Upper lobe of left lung (tissue), 6 donors: ENCODE measurements at regions not wholly inside any gene's neighbourhood (a gene's known extent, or its start where the extent isn't known, plus 50 kb on each side); places are given as distances from the start of the nearest gene placed in this dataset.
A peak's percentile ranks its signal among the peaks of the same experiment; 100 is the strongest.

Experiments used
- ATAC-seq, 2 donors: fragments of 200-7000 bp; cut with Tn5 transposase; one replicate each; pipeline ENCODE4 v1.9.1; 2022; ENCODE audit warnings: mild to moderate bottlenecking in 2 of 2, moderate library complexity in 2 of 2; ENCODE audit not compliant: low FRiP score in 2 of 2
- DNase-seq, 2 donors: peaks; one replicate each; pipeline ENCODE4 v3.0.0-alpha.2; 2019 to 2020
- H3K27ac ChIP-seq, 4 donors: fragments of 200-600 bp; sonication (generic); one replicate each; pipeline ENCODE4 v1.5.1; 2016 to 2019
- H3K27me3 ChIP-seq, 4 donors: fragments of 200-600 bp; sonication (generic); one replicate each; pipeline ENCODE4 v1.5.1; 2017 to 2019
- H3K36me3 ChIP-seq, 4 donors: fragments of 200-600 bp; sonication (generic); one replicate each; pipeline ENCODE4 v1.5.1; 2016 to 2019
- H3K4me1 ChIP-seq, 4 donors: fragments of 200-600 bp; sonication (generic); one replicate each; pipeline ENCODE4 v1.5.1; 2018 to 2019
- H3K4me3 ChIP-seq, 4 donors: fragments of 200-600 bp; sonication (generic); one replicate each; pipeline ENCODE4 v1.5.1; 2017 to 2019; ENCODE audit warnings: mild to moderate bottlenecking in 2 of 4, moderate library complexity in 1 of 4
- H3K9me3 ChIP-seq, 4 donors: fragments of 200-600 bp; sonication (generic); one replicate each; pipeline ENCODE4 v1.5.1; 2018 to 2019
- CTCF ChIP-seq, 6 experiments: fragments of 450-650 bp in 4 of 6; fragments of 200-600 bp in 2 of 6; sonication (generic) in 2 of 6; IDR thresholded peaks; one replicate each; pipeline ENCODE4 v1.5.1; 2016 to 2019; ENCODE audit warnings: antibody characterized with exemption in 6 of 6
- EP300 ChIP-seq, 4 donors: sonication (generic); formaldehyde crosslinking; IDR thresholded peaks; one replicate each; pipeline ENCODE4 v1.5.1; 2017; ENCODE audit warnings: antibody characterized with exemption in 4 of 4, control low read depth in 2 of 4
- POLR2A ChIP-seq, 4 donors: fragments of 450-650 bp; IDR thresholded peaks; one replicate each; pipeline ENCODE4 v1.5.1; 2016 to 2017; ENCODE audit warnings: antibody characterized with exemption in 4 of 4, mild to moderate bottlenecking in 2 of 4
- POLR2AphosphoS5 ChIP-seq, 2 donors: sonication (generic); formaldehyde crosslinking; IDR thresholded peaks; one replicate each; pipeline ENCODE4 v1.5.1; 2017; ENCODE audit warnings: antibody characterized with exemption in 2 of 2
- WGBS, 2 donors: methylation state at CpG; one replicate each; pipeline ENCODE4 v1.1.5; 2017 to 2018; 5-methylcytosine and 5-hydroxymethylcytosine counted together
- donor health status: DM: no; HTN: no; CAD: no; lungs with moderate emphysema.
- donor health status: DM: no; HTN: yes; CAD: no; lungs with severe emphysema.

DNA sequence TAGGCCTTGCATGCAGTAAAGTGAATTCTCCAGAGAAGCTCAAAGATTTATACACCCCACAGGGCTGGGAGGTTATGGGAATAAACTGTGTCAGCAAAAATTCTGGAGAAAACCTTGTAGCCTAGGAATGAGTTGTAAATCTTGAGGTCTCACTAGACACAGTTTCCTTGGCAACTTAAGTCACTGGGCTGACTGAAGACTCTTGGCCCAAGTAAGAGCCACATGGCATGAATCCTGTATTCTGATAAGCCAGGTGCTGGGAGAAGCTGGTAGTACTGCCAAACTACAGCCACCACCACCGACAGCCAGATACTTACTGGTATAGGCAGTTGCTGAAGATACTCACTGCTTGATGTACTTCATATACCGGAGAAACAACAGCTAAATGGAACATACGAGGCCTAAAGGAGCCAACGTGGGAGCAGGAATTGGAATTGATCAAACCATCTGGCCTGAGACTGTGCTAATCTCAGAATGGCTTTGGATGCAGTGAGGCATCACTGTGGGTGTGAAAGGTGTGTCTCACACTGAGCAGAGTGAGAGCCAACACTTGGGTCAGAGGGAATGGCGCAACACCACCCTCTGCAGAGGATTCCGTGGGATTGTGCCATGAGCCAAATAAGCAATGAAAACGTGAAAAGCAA, 102.8 kb upstream of the TMCC3 start:
- Histone ChIP-seq H3K27me3 (no peaks in the 10 kb centered on the region), H3K36me3 (no peaks in the 10 kb centered on the region), H3K27ac (no peak overlapping the region), H3K9me3 (no peaks in the 10 kb centered on the region), H3K4me1 (no peaks in the 10 kb centered on the region), H3K4me3 (no peak overlapping the region)
- peak in 1 of 2 donors; percentile 79 for ATAC-seq
- TF ChIP-seq EP300 (IDR thresholded peaks at IDR 0.05) (no peak), POLR2AphosphoS5 (IDR thresholded peaks at IDR 0.05) (no peak), POLR2A (IDR thresholded peaks at IDR 0.05) (no peak), CTCF (IDR thresholded peaks at IDR 0.05) (no peak)
- WGBS, 2 donors = 75 to 79% methylated on average over 7 of the region's 7 CpGs
- DNase-seq = no peak

DNA sequence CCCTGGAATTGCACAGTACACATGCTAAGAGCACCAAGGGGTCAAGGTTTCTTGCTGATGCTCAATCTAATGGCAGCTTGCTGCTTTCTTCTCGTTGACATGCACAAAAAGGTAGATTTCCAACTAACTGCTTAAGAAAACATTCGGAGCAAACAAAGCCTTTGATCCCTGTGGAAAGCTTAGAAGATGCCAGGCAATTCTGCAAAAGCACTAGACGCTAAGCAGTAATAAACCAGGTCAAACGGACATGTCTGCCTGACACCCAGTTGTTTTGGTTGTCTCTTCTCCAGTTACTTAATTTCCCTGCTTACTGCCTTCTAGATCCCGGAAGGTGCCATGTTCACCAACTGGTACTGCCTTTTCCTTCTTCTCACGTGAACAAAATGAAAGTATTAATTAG, 100.5 kb upstream of the TMCC3 start:
- ATAC-seq (no peak), DNase-seq (no peak)
- H3K4me1 ChIP-seq = no peaks in the 10 kb centered on the region
- TF ChIP-seq EP300 (IDR thresholded peaks at IDR 0.05) (no peak), CTCF (IDR thresholded peaks at IDR 0.05) (no peak), POLR2A (IDR thresholded peaks at IDR 0.05) (no peak), POLR2AphosphoS5 (IDR thresholded peaks at IDR 0.05) (no peak)
- H3K9me3 ChIP-seq = no peaks in the 10 kb centered on the region
- no peak overlapping the region for H3K4me3 ChIP-seq
- WGBS, 2 donors = 59 to 76% methylated on average over 6 of the region's 6 CpGs
- H3K27ac ChIP-seq = no peak overlapping the region
- H3K36me3 ChIP-seq = no peaks in the 10 kb centered on the region
- no peaks in the 10 kb centered on the region for H3K27me3 ChIP-seq

DNA sequence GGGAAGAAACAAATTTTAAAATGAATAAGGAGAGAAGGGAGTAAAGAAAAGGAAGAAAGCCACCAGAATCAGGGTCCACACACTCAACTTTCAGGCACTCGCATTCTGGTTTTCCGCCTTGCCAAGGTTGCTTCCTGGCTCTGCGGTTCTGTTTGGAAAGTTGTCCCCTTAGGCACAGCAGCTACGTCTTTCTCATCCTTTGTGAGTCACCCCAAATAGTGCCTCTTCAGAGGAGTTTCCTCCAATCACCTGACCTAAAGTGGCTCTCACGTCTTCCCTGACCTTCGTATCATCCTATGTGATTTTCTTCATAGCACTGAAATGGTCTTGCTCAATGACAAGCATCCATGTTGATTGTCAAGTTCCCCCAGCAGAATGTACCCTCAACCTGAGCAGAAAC, 99.5 kb upstream of the TMCC3 start:
- Histone ChIP-seq H3K27me3 (no peaks in the 10 kb centered on the region), H3K27ac (no peak overlapping the region), H3K4me3 (no peak overlapping the region), H3K9me3 (no peaks in the 10 kb centered on the region), H3K36me3 (no peaks in the 10 kb centered on the region), H3K4me1 (no peaks in the 10 kb centered on the region)
- WGBS, 2 donors = 90 to 92% methylated on average over 6 of the region's 6 CpGs
- DNase-seq (no peak), ATAC-seq (no peak)
- TF ChIP-seq CTCF (IDR thresholded peaks at IDR 0.05) (no peak), EP300 (IDR thresholded peaks at IDR 0.05) (no peak)

- Histone ChIP-seq H3K36me3 (no peaks in the 10 kb centered on the region), H3K4me3 (no peak overlapping the region), H3K27me3 (no peaks in the 10 kb centered on the region), H3K9me3 (no peaks in the 10 kb centered on the region), H3K4me1 (no peaks in the 10 kb centered on the region), H3K27ac (no peak overlapping the region)
- 76 to 88% methylated on average over 7 of the region's 7 CpGs for WGBS, 2 donors
- DNase-seq (no peak), ATAC-seq (no peak)
- TF ChIP-seq POLR2A (IDR thresholded peaks at IDR 0.05) = no peak
- TF ChIP-seq POLR2AphosphoS5 (IDR thresholded peaks at IDR 0.05) = no peak
- no peak for TF ChIP-seq EP300 (IDR thresholded peaks at IDR 0.05)
- TF ChIP-seq CTCF (IDR thresholded peaks at IDR 0.05) = no peak
Measured at GRCh38 chr12:94749455-94749854, 99.1 kb upstream of the TMCC3 start.

DNA sequence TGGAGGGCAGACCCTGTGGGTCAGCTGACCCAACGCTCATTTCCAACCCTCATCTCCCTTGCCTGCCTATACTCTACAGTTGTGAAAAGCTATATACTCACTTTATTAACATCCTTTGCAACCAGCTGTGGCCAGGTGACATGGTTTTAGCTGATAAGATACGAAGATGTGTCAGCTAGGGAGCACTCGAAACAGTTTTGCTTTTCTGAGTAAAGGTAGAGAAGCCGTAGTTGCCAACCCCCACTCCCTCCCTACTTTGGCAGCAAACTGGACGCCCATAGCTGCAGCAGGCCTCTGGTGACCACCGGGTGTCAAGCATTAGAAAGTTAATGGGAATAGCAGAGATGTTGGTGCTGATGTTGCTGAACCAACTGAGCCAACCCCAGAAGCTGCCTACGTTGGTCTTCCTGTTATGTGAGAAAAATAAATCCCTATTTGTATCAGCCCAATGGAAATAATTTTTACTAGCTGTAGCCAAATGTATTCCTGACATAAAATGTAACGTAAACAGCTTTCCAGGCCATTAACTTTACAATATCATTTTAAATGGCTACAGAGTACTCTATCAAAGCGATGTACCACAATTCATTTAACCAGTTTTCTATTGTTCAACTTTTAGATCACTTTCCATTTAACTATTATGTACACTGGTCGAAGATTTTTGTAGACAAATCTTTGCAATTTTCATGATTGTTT, 98.5 kb upstream of the TMCC3 start:
- 81 to 82% methylated on average over 10 of the region's 10 CpGs for WGBS, 2 donors
- DNase-seq = no peak
- TF ChIP-seq CTCF (IDR thresholded peaks at IDR 0.05) = no peak

More for the DNA sequence above, 98.5 kb upstream of the TMCC3 start:
- Histone ChIP-seq H3K27ac (no peak overlapping the region), H3K4me3 (no peak overlapping the region), H3K9me3 (no peaks in the 10 kb centered on the region), H3K36me3 (no peaks in the 10 kb centered on the region), H3K4me1 (no peaks in the 10 kb centered on the region), H3K27me3 (no peaks in the 10 kb centered on the region)
- no peak for ATAC-seq
